ENCODE measurements at regions not wholly inside any gene's neighbourhood (a gene's known extent, or its start where the extent isn't known, plus 50 kb on each side); places are given as distances from the start of the nearest gene placed in this dataset.

DNA sequence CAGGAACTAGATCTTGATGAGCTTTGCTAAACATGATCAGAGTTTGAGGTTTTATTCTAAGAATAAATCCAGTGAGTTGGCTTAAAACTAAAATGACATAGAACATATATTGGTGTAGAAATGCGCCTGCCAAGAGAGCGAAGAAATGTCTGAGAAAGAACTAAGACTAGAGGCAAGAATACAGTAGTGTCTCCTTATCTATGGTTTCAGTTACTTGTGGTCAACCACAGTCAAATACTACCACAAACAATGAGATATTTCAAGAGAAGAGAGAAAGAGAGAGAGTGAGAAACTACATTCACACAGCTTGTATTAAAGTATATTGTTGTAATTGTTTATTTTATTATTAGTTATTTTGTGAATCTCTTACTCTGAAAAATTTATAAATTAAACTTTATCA lies 254.4 kb upstream of the CDH10 start:
- TF ChIP-seq, protein P1, sequence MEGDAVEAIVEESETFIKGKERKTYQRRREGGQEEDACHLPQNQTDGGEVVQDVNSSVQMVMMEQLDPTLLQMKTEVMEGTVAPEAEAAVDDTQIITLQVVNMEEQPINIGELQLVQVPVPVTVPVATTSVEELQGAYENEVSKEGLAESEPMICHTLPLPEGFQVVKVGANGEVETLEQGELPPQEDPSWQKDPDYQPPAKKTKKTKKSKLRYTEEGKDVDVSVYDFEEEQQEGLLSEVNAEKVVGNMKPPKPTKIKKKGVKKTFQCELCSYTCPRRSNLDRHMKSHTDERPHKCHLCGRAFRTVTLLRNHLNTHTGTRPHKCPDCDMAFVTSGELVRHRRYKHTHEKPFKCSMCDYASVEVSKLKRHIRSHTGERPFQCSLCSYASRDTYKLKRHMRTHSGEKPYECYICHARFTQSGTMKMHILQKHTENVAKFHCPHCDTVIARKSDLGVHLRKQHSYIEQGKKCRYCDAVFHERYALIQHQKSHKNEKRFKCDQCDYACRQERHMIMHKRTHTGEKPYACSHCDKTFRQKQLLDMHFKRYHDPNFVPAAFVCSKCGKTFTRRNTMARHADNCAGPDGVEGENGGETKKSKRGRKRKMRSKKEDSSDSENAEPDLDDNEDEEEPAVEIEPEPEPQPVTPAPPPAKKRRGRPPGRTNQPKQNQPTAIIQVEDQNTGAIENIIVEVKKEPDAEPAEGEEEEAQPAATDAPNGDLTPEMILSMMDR (IDR thresholded peaks at IDR 0.05; ENCODE audit: low read depth, low read length, poor library complexity, severe bottlenecking) = no peak
- TF ChIP-seq EZH2phosphoT487 (IDR thresholded peaks at IDR 0.05; ENCODE audit: borderline replicate concordance, low read length) = no peak

Data from DOHH2 (cell line).